ENCODE measurements at regions not wholly inside any gene's neighbourhood (a gene's known extent, or its start where the extent isn't known, plus 50 kb on each side); places are given as distances from the start of the nearest gene placed in this dataset.
"Not testable (repeated sequence)": the region's sequence is repeated elsewhere in the genome, so short reads cannot be mapped to it uniquely, and the experiment has no call there.

- H3K4me1 Mint-ChIP-seq: peaks cover 22% of the 10 kb centered on the region
- ATAC-seq; H3K27me3 Mint-ChIP-seq; H3K36me3 Mint-ChIP-seq (ENCODE audit: low read depth); H3K9me3 ChIP-seq (ENCODE audit: control insufficient read depth, low read length, poor library complexity, severe bottlenecking); DNase-seq; H3K4me3 Mint-ChIP-seq: not testable (repeated sequence)
- H3K27ac Mint-ChIP-seq: peak overlapping the region; percentile 19
Measured at GRCh38 chr3:153248835-153249234, 86.8 kb downstream of the RAP2B start.

GRCh38 chr3:153249906-153250305 lies 87.9 kb downstream of the RAP2B start:
- no peak for DNase-seq
- H3K27me3 Mint-ChIP-seq: no peaks in the 10 kb centered on the region
- H3K4me1 Mint-ChIP-seq: peaks cover 24% of the 10 kb centered on the region
- no peak overlapping the region for H3K27ac Mint-ChIP-seq
- H3K4me3 Mint-ChIP-seq: no peak overlapping the region
- peaks cover 5% of the 10 kb centered on the region for H3K36me3 Mint-ChIP-seq (ENCODE audit: low read depth)
- H3K9me3 ChIP-seq (ENCODE audit: control insufficient read depth, low read length, poor library complexity, severe bottlenecking): no peaks in the 10 kb centered on the region
- ATAC-seq: no peak

GRCh38 chr3:153250446-153250845 lies 88.4 kb downstream of the RAP2B start:
- H3K36me3 Mint-ChIP-seq (ENCODE audit: low read depth): peaks cover 5% of the 10 kb centered on the region
- H3K9me3 ChIP-seq (ENCODE audit: control insufficient read depth, low read length, poor library complexity, severe bottlenecking): no peaks in the 10 kb centered on the region
- no peak overlapping the region for H3K4me3 Mint-ChIP-seq
- DNase-seq (no peak), ATAC-seq (no peak)
- peaks cover 22% of the 10 kb centered on the region for H3K4me1 Mint-ChIP-seq
- H3K27ac Mint-ChIP-seq: no peak overlapping the region
- no peaks in the 10 kb centered on the region for H3K27me3 Mint-ChIP-seq

- no peak for DNase-seq
- Mint-ChIP-seq H3K36me3 (ENCODE audit: low read depth) (peaks cover 2% of the 10 kb centered on the region), H3K4me1 (peaks cover 25% of the 10 kb centered on the region), H3K4me3 (no peak overlapping the region), H3K27ac (no peak overlapping the region), H3K27me3 (no peaks in the 10 kb centered on the region)
- no peaks in the 10 kb centered on the region for H3K9me3 ChIP-seq (ENCODE audit: control insufficient read depth, low read length, poor library complexity, severe bottlenecking)
- no peak for ATAC-seq
Measured at GRCh38 chr3:153252963-153253362, 90.9 kb downstream of the RAP2B start.

- Mint-ChIP-seq H3K4me1 (peaks cover 22% of the 10 kb centered on the region), H3K27me3 (no peaks in the 10 kb centered on the region), H3K4me3 (no peak overlapping the region), H3K36me3 (ENCODE audit: low read depth) (peaks cover 2% of the 10 kb centered on the region), H3K27ac (no peak overlapping the region)
- ATAC-seq (no peak), DNase-seq (no peak)
- no peaks in the 10 kb centered on the region for H3K9me3 ChIP-seq (ENCODE audit: control insufficient read depth, low read length, poor library complexity, severe bottlenecking)
Measured at GRCh38 chr3:153254361-153254760, 92.3 kb downstream of the RAP2B start.

- peaks cover 2% of the 10 kb centered on the region for H3K36me3 Mint-ChIP-seq (ENCODE audit: low read depth)
- H3K27ac Mint-ChIP-seq: peak overlapping the region; percentile 44
Measured at GRCh38 chr3:153257673-153258351, 95.8 kb downstream of the RAP2B start.

GRCh38 chr3:153259956-153260355 lies 97.9 kb downstream of the RAP2B start:
- no peaks in the 10 kb centered on the region for H3K9me3 ChIP-seq (ENCODE audit: control insufficient read depth, low read length, poor library complexity, severe bottlenecking)
- ATAC-seq: no peak
- no peak overlapping the region for H3K4me3 Mint-ChIP-seq
- no peaks in the 10 kb centered on the region for H3K36me3 Mint-ChIP-seq (ENCODE audit: low read depth)
- peaks cover 17% of the 10 kb centered on the region for H3K4me1 Mint-ChIP-seq
- DNase-seq: no peak
- H3K27me3 Mint-ChIP-seq: no peaks in the 10 kb centered on the region
- H3K27ac Mint-ChIP-seq: no peak overlapping the region

More at GRCh38 chr3:153257673-153258351, 95.8 kb downstream of the RAP2B start:
- H3K9me3 ChIP-seq (ENCODE audit: control insufficient read depth, low read length, poor library complexity, severe bottlenecking): no peaks in the 10 kb centered on the region
- no peak for ATAC-seq
- Mint-ChIP-seq H3K4me3 (no peak overlapping the region), H3K27me3 (no peaks in the 10 kb centered on the region), H3K4me1 (peaks cover 19% of the 10 kb centered on the region)
- no peak for DNase-seq

- Mint-ChIP-seq H3K27ac (no peak overlapping the region), H3K36me3 (ENCODE audit: low read depth) (no peaks in the 10 kb centered on the region), H3K4me1 (peaks cover 17% of the 10 kb centered on the region), H3K27me3 (no peaks in the 10 kb centered on the region), H3K4me3 (no peak overlapping the region)
- no peak for DNase-seq
- ATAC-seq: no peak
- no peaks in the 10 kb centered on the region for H3K9me3 ChIP-seq (ENCODE audit: control insufficient read depth, low read length, poor library complexity, severe bottlenecking)
Measured at GRCh38 chr3:153260681-153261080, 98.7 kb downstream of the RAP2B start.

GRCh38 chr3:153266619-153267018 lies 104.6 kb downstream of the RAP2B start:
- Mint-ChIP-seq H3K4me1 (peaks cover 7% of the 10 kb centered on the region), H3K36me3 (ENCODE audit: low read depth) (peaks cover 3% of the 10 kb centered on the region), H3K4me3 (no peak overlapping the region), H3K27ac (no peak overlapping the region), H3K27me3 (no peaks in the 10 kb centered on the region)
- DNase-seq (no peak), ATAC-seq (no peak)
- H3K9me3 ChIP-seq (ENCODE audit: control insufficient read depth, low read length, poor library complexity, severe bottlenecking): no peaks in the 10 kb centered on the region

- H3K4me1 Mint-ChIP-seq: peaks cover 14% of the 10 kb centered on the region
- no peaks in the 10 kb centered on the region for H3K9me3 ChIP-seq (ENCODE audit: control insufficient read depth, low read length, poor library complexity, severe bottlenecking)
- H3K27ac Mint-ChIP-seq: no peak overlapping the region
- ATAC-seq (no peak), DNase-seq (no peak)
- H3K27me3 Mint-ChIP-seq: no peaks in the 10 kb centered on the region
- H3K36me3 Mint-ChIP-seq (ENCODE audit: low read depth): peaks cover 3% of the 10 kb centered on the region
- no peak overlapping the region for H3K4me3 Mint-ChIP-seq
Measured at GRCh38 chr3:153268564-153269279, 106.7 kb downstream of the RAP2B start.

- no peaks in the 10 kb centered on the region for H3K9me3 ChIP-seq (ENCODE audit: control insufficient read depth, low read length, poor library complexity, severe bottlenecking)
- ATAC-seq (no peak), DNase-seq (no peak)
- Mint-ChIP-seq H3K27ac (no peak overlapping the region), H3K4me3 (no peak overlapping the region), H3K27me3 (no peaks in the 10 kb centered on the region), H3K4me1 (peaks cover 14% of the 10 kb centered on the region), H3K36me3 (ENCODE audit: low read depth) (peaks cover 3% of the 10 kb centered on the region)
Measured at GRCh38 chr3:153269730-153270129, 107.7 kb downstream of the RAP2B start.

GRCh38 chr3:153273217-153273616 lies 111.2 kb downstream of the RAP2B start:
- peaks cover 15% of the 10 kb centered on the region for H3K4me1 Mint-ChIP-seq
- H3K36me3 Mint-ChIP-seq (ENCODE audit: low read depth): peaks cover 3% of the 10 kb centered on the region
- H3K4me3 Mint-ChIP-seq: no peak overlapping the region
- no peak for DNase-seq
- no peak overlapping the region for H3K27ac Mint-ChIP-seq
- H3K9me3 ChIP-seq (ENCODE audit: control insufficient read depth, low read length, poor library complexity, severe bottlenecking): no peaks in the 10 kb centered on the region
- no peaks in the 10 kb centered on the region for H3K27me3 Mint-ChIP-seq
- no peak for ATAC-seq

- no peaks in the 10 kb centered on the region for H3K27me3 Mint-ChIP-seq
- ATAC-seq: no peak
- no peak for DNase-seq
- H3K4me3 Mint-ChIP-seq: no peak overlapping the region
- no peak overlapping the region for H3K27ac Mint-ChIP-seq
- H3K4me1 Mint-ChIP-seq: peaks cover 18% of the 10 kb centered on the region
- H3K36me3 Mint-ChIP-seq (ENCODE audit: low read depth): peaks cover 3% of the 10 kb centered on the region
- H3K9me3 ChIP-seq (ENCODE audit: control insufficient read depth, low read length, poor library complexity, severe bottlenecking): no peaks in the 10 kb centered on the region
Measured at GRCh38 chr3:153273767-153274435, 111.9 kb downstream of the RAP2B start.
